Effector memory CD8-positive, alpha-beta T cell (primary cell): ENCODE measurements at regions not wholly inside any gene's neighbourhood (a gene's known extent, or its start where the extent isn't known, plus 50 kb on each side); places are given as distances from the start of the nearest gene placed in this dataset.
"Not testable (repeated sequence)": the region's sequence is repeated elsewhere in the genome, so short reads cannot be mapped to it uniquely, and the experiment has no call there.

Experiments used
- ATAC-seq: fragments of 150-1000 bp; cut with Tn5 transposase; replicated peaks from 2 replicates; pipeline ENCODE4 v1.10.0; 2021; ENCODE audit warnings: mild to moderate bottlenecking, moderate library complexity
- DNase-seq, 3 experiments: peaks; one replicate each; pipeline ENCODE4 v3.0.0; 2021
- H3K27ac Mint-ChIP-seq, 2 donors: one replicate each; pipeline ENCODE4 v1.8.0; 2022; ENCODE audit warnings: mild to moderate bottlenecking in 2 of 2, mixed read lengths in 2 of 2, moderate library complexity in 2 of 2
- H3K27me3 Mint-ChIP-seq, 2 donors: one replicate each; pipeline ENCODE4 v1.8.0; 2022; ENCODE audit warnings: mixed read lengths in 2 of 2
- H3K36me3 Mint-ChIP-seq: one replicate; pipeline ENCODE4 v1.8.0; 2022; ENCODE audit warnings: mild to moderate bottlenecking, moderate library complexity, mixed read lengths; ENCODE audit not compliant: insufficient read depth
- H3K4me1 Mint-ChIP-seq, 2 donors: one replicate each; pipeline ENCODE4 v1.8.0; 2022; ENCODE audit warnings: low read depth in 2 of 2, mixed read lengths in 2 of 2
- H3K4me3 Mint-ChIP-seq, 2 donors: one replicate each; pipeline ENCODE4 v1.8.0; 2022; ENCODE audit warnings: mild to moderate bottlenecking in 2 of 2, mixed read lengths in 2 of 2, moderate library complexity in 2 of 2
- H3K9me3 Mint-ChIP-seq, 2 donors: one replicate each; pipeline ENCODE4 v1.8.0; 2022; ENCODE audit warnings: mixed read lengths in 2 of 2

DNA sequence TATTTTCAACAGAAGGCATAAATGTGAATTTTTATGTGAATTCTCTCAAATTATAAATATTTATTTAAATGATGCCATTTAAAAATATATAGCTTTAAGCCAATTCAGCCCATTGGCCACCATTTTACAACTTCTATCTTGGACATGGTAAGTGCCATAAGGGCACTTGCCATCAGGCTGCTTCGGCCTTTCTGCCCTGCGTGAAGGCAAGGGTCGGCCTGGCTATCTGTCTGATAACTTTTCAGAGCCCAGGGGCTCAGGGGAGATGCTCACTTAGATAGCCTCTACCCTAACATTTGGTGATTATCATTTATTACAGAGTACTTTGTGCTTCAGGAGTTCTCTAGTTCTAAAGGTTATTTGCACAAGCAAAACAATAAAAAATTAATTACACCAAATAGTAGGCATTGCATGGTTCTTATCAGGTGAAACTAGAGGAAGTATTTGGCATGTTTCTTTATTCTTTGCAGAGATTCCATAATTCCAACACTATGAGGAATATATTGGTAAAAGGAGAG is 62.4 kb upstream of the MBNL1 start:
- H3K36me3 Mint-ChIP-seq = peaks cover 13% of the 10 kb centered on the region
- no peaks in the 10 kb centered on the region for H3K27me3 Mint-ChIP-seq
- no peak for DNase-seq
- H3K4me3 Mint-ChIP-seq = peak overlapping the region; percentile 73 to 80
- ATAC-seq = no peak
- H3K4me1 Mint-ChIP-seq = peaks cover 13 to 29% of the 10 kb centered on the region in 2 donors
- peak overlapping the region; percentile 85 to 87 for H3K27ac Mint-ChIP-seq
- no peaks in the 10 kb centered on the region for H3K9me3 Mint-ChIP-seq

DNA sequence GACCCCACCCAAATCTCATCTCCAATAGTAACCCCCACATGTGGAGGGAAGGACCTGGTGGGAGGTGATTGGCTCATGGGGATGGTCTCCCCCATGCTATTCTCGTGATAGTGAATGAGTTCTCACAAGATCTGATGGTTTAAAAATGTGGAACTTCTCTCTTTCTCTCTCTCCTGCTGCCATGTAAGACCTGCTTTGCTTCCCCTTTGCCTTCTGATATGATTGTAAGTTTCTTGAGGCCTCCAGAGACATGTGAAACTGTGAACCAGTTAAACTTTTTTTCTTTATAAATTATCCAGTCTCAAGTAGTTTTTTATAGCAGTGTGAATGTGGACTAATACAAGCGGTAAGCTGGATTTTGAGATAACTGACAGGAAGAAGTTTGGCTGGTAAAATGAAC is 60.3 kb upstream of the MBNL1 start:
- no peak for ATAC-seq
- no peak overlapping the region for H3K27ac Mint-ChIP-seq
- no peak for DNase-seq
- peaks cover 3% of the 10 kb centered on the region for H3K36me3 Mint-ChIP-seq
- H3K27me3 Mint-ChIP-seq = no peaks in the 10 kb centered on the region
- no peak overlapping the region for H3K4me3 Mint-ChIP-seq
- peaks cover 12 to 26% of the 10 kb centered on the region in 2 donors for H3K4me1 Mint-ChIP-seq
- no peaks in the 10 kb centered on the region for H3K9me3 Mint-ChIP-seq

DNA sequence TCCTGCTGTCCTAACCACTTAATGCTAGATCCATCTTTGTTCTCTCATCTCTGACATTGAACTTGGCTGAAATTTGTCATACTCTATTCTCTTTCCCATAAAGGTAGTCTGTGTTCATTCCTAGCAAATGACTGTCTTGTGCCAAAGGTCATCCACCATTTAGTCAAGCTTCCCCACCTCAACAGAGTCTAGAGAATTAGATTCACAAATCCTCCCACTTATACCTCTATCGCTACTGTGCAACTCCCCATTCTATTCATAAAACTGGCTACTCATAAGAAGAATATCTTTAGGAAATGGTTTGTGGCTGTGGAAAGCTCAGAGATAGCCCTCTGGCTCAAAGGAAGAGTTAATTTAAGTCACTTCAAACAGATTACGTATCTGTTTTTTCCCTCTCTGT is 59.7 kb upstream of the MBNL1 start:
- DNase-seq = no peak
- Mint-ChIP-seq H3K36me3 (peaks cover 2% of the 10 kb centered on the region), H3K27ac (no peak overlapping the region), H3K27me3 (no peaks in the 10 kb centered on the region), H3K9me3 (no peaks in the 10 kb centered on the region), H3K4me3 (no peak overlapping the region), H3K4me1 (peaks cover 14 to 27% of the 10 kb centered on the region in 2 donors)
- no peak for ATAC-seq

DNA sequence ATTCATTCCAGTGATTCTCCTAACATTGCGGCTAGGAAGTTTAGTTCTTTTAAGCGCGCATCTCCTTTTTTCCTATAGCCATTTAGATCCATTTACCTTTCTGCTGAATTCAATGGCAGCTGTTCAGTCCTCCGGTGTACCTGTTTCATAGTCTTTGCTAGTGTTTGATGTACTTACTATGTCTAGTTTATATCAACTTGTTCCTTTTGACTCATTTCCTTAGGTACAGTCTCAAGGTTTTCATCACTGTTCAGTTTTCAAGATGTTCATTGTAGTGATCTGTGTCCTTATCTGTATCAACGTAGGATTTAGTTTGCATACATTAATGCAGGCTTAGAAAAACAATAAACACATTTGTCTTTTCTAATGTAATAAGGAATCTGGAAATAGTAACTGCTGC is 59.0 kb upstream of the MBNL1 start:
- H3K27me3 Mint-ChIP-seq = no peaks in the 10 kb centered on the region
- H3K36me3 Mint-ChIP-seq = peaks cover 2% of the 10 kb centered on the region
- DNase-seq (no peak), ATAC-seq (no peak)
- no peaks in the 10 kb centered on the region for H3K9me3 Mint-ChIP-seq
- no peak overlapping the region for H3K27ac Mint-ChIP-seq
- peaks cover 14 to 29% of the 10 kb centered on the region in 2 donors for H3K4me1 Mint-ChIP-seq
- no peak overlapping the region for H3K4me3 Mint-ChIP-seq

DNA sequence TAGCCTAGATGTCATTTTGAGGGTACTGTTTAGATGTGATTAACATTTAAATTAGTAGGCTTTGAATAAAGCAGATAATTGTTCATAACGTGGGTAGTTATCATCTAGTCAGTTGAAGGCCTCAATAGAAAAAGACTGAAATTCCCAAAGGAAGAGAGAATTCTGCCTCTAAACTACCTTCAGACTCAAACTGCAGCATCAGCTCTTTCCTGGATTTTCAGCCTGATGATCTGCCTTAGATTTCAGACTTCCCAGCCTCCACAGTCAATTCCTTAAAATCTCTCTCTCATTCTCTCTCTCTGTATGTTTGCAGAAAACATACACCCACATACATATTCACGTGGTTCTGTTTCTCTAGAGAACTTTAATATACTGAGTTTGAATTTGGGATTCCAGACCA is 58.0 kb upstream of the MBNL1 start:
- no peaks in the 10 kb centered on the region for H3K9me3 Mint-ChIP-seq
- H3K4me3 Mint-ChIP-seq = no peak overlapping the region
- H3K4me1 Mint-ChIP-seq = peaks cover 11 to 25% of the 10 kb centered on the region in 2 donors
- ATAC-seq (no peak), DNase-seq (no peak)
- H3K36me3 Mint-ChIP-seq = peaks cover 2% of the 10 kb centered on the region
- H3K27ac Mint-ChIP-seq = no peak overlapping the region
- H3K27me3 Mint-ChIP-seq = no peaks in the 10 kb centered on the region

DNA sequence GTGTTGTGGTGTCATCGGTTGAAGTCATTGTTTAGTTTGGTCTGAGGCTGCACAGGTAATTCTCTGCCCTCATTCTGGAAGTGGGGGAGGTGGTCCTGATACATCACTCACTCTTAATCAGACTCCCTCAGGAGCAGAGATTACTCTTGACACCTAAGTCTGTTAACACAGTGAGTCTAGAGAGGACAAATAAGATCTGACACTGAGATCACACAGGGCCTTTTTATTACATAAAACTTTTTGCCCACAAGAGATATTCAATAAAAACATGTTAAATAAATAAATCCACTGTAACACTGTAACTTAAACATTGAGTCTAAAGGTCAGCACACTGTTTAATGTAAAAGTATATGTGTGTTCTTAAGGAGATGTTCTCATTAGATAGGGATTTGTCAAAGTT is 57.1 kb upstream of the MBNL1 start:
- no peak for DNase-seq
- ATAC-seq = no peak
- no peaks in the 10 kb centered on the region for H3K27me3 Mint-ChIP-seq
- H3K4me1 Mint-ChIP-seq = peaks cover 8 to 21% of the 10 kb centered on the region in 2 donors
- no peaks in the 10 kb centered on the region for H3K9me3 Mint-ChIP-seq
- peaks cover 2% of the 10 kb centered on the region for H3K36me3 Mint-ChIP-seq
- no peak overlapping the region for H3K4me3 Mint-ChIP-seq
- H3K27ac Mint-ChIP-seq = no peak overlapping the region

DNA sequence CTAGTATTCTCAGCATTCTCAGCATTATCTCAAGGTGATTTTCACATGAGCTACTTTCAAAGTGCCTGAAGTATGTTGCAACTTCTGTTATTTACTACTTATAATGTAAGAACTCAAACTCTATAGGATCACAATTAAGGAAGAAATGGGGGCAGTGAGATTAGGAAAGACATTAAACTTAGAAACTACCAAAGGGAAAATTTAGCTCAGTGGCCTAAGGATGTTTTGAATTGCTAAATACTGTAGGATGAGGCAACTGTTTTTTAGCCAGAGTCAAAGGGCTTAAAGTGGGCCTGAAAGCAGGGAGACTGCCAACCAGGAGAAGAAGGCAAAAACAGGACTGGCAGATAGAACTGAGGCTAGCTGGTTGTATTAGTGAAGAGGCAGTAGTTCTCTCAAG is 55.5 kb upstream of the MBNL1 start:
- peak overlapping the region; percentile 18 to 26 for H3K27ac Mint-ChIP-seq
- peaks cover 2% of the 10 kb centered on the region for H3K36me3 Mint-ChIP-seq
- ATAC-seq = no peak
- H3K9me3 Mint-ChIP-seq = no peaks in the 10 kb centered on the region
- peaks cover 10 to 23% of the 10 kb centered on the region in 2 donors for H3K4me1 Mint-ChIP-seq
- no peak overlapping the region for H3K4me3 Mint-ChIP-seq
- no peak for DNase-seq
- H3K27me3 Mint-ChIP-seq = no peaks in the 10 kb centered on the region

DNA sequence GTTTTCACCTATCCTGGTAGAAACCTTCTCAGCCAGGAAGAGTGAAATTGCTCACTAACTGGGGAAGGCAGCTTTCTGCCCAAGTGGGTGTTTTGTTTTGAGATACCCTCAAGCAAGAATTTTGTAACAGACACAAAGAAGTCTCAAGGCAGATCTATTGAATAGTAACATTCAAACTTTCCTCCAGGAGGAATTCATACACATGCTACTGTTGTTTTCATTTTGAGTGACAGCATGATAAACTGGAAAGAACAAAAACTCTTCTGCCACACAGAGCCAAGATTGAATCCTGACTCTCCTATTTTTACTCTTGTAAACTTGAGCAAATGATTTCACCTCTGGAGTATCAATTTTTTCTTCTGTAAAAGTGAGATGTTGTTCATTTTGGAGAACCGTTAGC is 54.8 kb upstream of the MBNL1 start:
- Mint-ChIP-seq H3K36me3 (peaks cover 2% of the 10 kb centered on the region), H3K9me3 (no peaks in the 10 kb centered on the region), H3K27me3 (no peaks in the 10 kb centered on the region), H3K4me3 (no peak overlapping the region), H3K4me1 (peaks cover 14 to 25% of the 10 kb centered on the region in 2 donors), H3K27ac (no peak overlapping the region)
- DNase-seq (no peak), ATAC-seq (no peak)

DNA sequence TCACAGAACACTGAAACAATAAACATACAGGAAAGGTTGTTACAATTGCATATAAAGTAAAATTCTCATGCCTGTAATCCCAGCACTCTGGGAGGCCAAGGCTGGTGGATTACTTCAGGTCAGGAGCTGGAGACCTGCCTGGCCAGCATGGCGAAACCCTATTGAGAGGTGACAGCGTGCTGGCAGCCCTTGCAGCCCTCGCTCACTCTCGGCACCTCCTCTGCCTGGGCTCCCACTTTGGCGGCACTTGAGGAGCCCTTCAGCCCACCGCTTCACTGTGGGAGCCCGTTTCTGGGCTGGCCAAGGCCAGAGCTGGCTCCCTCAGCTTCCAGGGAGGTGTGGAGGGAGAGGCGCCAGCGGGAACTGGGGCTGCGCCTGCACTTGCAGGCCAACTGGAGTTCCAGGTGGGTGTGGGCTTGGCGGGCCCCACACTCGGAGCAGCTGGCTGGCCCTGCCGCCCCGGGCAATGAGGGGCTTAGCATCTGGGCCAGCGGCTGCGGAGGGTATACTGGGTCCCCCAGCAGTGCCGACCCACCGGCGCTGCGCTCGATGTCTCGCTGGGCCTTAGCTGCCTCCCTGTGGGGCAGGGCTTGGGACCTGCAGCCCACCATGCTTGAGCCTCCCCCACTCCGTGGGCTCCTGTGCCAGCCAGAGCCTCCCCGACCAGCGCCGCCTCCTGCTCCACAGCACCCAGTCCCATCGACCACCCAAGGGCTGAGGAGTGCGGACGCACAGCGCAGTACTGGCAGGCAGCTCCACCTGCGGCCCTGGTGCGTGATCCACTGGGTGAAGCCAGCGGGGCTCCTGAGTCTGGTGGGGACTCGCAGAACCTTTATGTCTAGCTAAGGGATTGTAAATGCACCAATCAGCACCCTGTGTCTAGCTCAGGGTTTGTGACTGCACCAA is 51.5 kb upstream of the MBNL1 start:
- H3K27me3 Mint-ChIP-seq, H3K27ac Mint-ChIP-seq, H3K36me3 Mint-ChIP-seq, H3K9me3 Mint-ChIP-seq, DNase-seq, H3K4me3 Mint-ChIP-seq, ATAC-seq: not testable (repeated sequence)
- H3K4me1 Mint-ChIP-seq = peaks cover 16 to 40% of the 10 kb centered on the region in 2 donors

DNA sequence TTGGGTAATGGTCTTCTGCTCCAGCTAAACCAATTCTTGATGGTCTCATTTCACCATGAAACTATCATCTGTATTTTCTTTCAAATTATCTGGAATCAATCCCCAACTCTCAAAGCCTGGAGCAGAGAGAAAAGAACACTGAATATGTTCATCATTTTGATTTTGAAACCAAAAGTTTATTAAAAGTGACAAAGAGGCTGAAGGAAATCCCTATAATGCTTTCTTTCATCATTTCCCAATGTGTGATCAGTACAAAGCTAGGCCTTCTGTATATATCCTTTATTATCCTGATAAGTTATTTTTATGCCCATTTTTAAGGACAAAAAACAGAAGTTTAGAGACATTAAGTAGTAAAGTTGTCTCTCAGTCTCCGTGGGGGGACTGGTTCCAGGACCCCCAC is 50.1 kb upstream of the MBNL1 start:
- Mint-ChIP-seq H3K27ac (peak overlapping the region in 1 of 2 donors; percentile 10), H3K9me3 (no peaks in the 10 kb centered on the region), H3K4me3 (peak overlapping the region in 1 of 2 donors; percentile 39), H3K36me3 (peaks cover 5% of the 10 kb centered on the region), H3K27me3 (no peaks in the 10 kb centered on the region), H3K4me1 (peaks cover 17 to 39% of the 10 kb centered on the region in 2 donors)
- DNase-seq = no peak
- ATAC-seq = no peak
